ENCODE measurements at regions not wholly inside any gene's neighbourhood (a gene's known extent, or its start where the extent isn't known, plus 50 kb on each side); places are given as distances from the start of the nearest gene placed in this dataset.

- TF ChIP-seq CBFB (IDR thresholded peaks at IDR 0.05; ENCODE audit: low read depth) (no peak), RELA (IDR thresholded peaks at IDR 0.05; ENCODE audit: borderline replicate concordance, partially characterized antibody) (no peak), EGR1 (IDR thresholded peaks at IDR 0.05; ENCODE audit: borderline replicate concordance in 1 of 2, low read depth in 2 of 2, low read length in 2 of 2) (no peak), ATF3 (IDR thresholded peaks at IDR 0.05; ENCODE audit: borderline replicate concordance, extremely low read depth, low read depth, low read length) (no peak), ZBTB33 (IDR thresholded peaks at IDR 0.05) (no peak), GABPA (IDR thresholded peaks at IDR 0.05; ENCODE audit: low read depth) (no peak), NRF1 (conservative IDR thresholded peaks at IDR 0.05; ENCODE audit: low read depth, low read length) (no peak), JUND (IDR thresholded peaks at IDR 0.05; ENCODE audit: low read depth, low read length) (no peak), CTCF (IDR thresholded peaks at IDR 0.05 in 2 of 3, conservative IDR thresholded peaks at IDR 0.05 in 1 of 3; ENCODE audit: control insufficient read depth in 2 of 3, extremely low read depth in 1 of 3, insufficient read depth in 1 of 3, low read depth in 3 of 3, low read length in 3 of 3) (no peak)
Observed at GRCh38 chr11:32219320-32219719, 128.4 kb downstream of the RCN1 start.

All from GM12878 (cell line).